ENCODE measurements at regions not wholly inside any gene's neighbourhood (a gene's known extent, or its start where the extent isn't known, plus 50 kb on each side); places are given as distances from the start of the nearest gene placed in this dataset.

DNA sequence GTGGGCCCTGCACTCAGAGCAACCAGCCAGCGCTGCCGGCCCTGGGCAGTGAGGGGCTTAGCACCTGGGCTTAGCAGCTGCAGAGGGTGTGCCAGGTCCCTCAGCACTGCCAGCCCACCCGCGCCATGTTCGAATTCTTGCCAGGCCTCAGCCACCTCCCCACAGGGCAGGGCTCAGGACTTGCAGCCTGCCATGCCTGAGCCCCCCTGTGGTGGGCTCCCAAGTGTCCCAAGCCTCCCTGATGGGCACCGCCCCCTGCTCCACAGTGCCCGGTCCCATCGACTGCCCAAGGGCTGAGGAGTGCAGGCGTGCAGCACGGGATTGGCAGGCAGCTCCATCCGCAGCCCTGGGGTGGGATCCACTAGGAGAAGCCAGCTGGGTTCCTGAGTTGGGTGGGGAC is 98.0 kb upstream of the NID2 start:
- Histone ChIP-seq H3K4me2 (ENCODE audit: insufficient read depth, low read length) (no peak overlapping the region), H3K4me3 (ENCODE audit: insufficient read depth, low read length) (no peak overlapping the region), H3K79me2 (ENCODE audit: insufficient read depth, low read length) (no peaks in the 10 kb centered on the region), H3K36me3 (ENCODE audit: insufficient read depth, low read length) (no peaks in the 10 kb centered on the region), H3K9me3 (ENCODE audit: low read depth, low read length) (no peaks in the 10 kb centered on the region), H3K27ac (ENCODE audit: low read depth, low read length) (no peak overlapping the region), H3K27me3 (ENCODE audit: insufficient read depth, low read length) (no peaks in the 10 kb centered on the region), H4K20me1 (ENCODE audit: insufficient read depth, low read length) (no peaks in the 10 kb centered on the region), H2AFZ (ENCODE audit: low read length) (no peak overlapping the region), H3K4me1 (ENCODE audit: insufficient read depth, low read length) (no peaks in the 10 kb centered on the region)
- no peak for DNase-seq (ENCODE audit: insufficient read length, low spot score, missing footprints)
- TF ChIP-seq CTCF (IDR thresholded peaks at IDR 0.05; ENCODE audit: extremely low read depth, low read depth, low read length), result no peak

DNA sequence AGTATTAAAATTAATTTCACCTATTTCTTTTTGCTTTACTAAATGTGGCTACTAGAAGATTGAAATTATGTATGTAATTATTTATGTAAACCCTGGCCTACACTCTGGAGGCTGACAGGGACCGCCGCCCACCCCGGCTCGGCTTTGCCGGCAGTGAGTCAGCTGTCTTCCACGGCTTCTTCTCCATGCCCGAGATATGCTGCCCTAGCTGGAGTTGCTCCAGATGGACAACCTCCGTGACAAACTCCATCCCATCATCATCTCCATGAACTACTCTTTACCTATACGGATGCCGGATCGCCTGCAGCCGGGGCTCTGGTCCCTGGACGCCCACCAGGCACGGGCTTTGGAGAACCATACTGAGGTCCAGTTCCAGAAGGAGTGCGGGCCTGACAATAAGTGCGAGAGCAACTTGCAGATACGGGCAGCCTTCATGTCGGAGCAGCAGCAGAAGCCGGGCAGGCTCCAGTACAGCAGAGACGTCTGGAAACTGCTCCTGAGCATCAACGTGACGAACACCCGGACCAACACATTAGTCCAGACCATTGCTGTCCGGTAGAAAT is 86.9 kb upstream of the NID2 start:
- DNase-seq (ENCODE audit: insufficient read length, low spot score, missing footprints), result no peak
- Histone ChIP-seq H3K36me3 (ENCODE audit: insufficient read depth, low read length) (no peaks in the 10 kb centered on the region), H3K4me1 (ENCODE audit: insufficient read depth, low read length) (no peaks in the 10 kb centered on the region), H4K20me1 (ENCODE audit: insufficient read depth, low read length) (no peaks in the 10 kb centered on the region), H3K4me2 (ENCODE audit: insufficient read depth, low read length) (no peak overlapping the region), H3K9me3 (ENCODE audit: low read depth, low read length) (no peaks in the 10 kb centered on the region), H3K4me3 (ENCODE audit: insufficient read depth, low read length) (no peak overlapping the region), H3K27ac (ENCODE audit: low read depth, low read length) (no peak overlapping the region), H2AFZ (ENCODE audit: low read length) (no peak overlapping the region), H3K27me3 (ENCODE audit: insufficient read depth, low read length) (peaks cover 4% of the 10 kb centered on the region), H3K79me2 (ENCODE audit: insufficient read depth, low read length) (no peaks in the 10 kb centered on the region)
- TF ChIP-seq CTCF (IDR thresholded peaks at IDR 0.05; ENCODE audit: extremely low read depth, low read depth, low read length), result no peak

- Histone ChIP-seq H4K20me1 (ENCODE audit: insufficient read depth, low read length) (no peaks in the 10 kb centered on the region), H3K4me3 (ENCODE audit: insufficient read depth, low read length) (no peak overlapping the region), H3K27ac (ENCODE audit: low read depth, low read length) (no peak overlapping the region), H3K27me3 (ENCODE audit: insufficient read depth, low read length) (peaks cover 4% of the 10 kb centered on the region), H2AFZ (ENCODE audit: low read length) (no peak overlapping the region), H3K36me3 (ENCODE audit: insufficient read depth, low read length) (no peaks in the 10 kb centered on the region), H3K79me2 (ENCODE audit: insufficient read depth, low read length) (no peaks in the 10 kb centered on the region), H3K4me1 (ENCODE audit: insufficient read depth, low read length) (no peaks in the 10 kb centered on the region), H3K4me2 (ENCODE audit: insufficient read depth, low read length) (no peak overlapping the region), H3K9me3 (ENCODE audit: low read depth, low read length) (no peaks in the 10 kb centered on the region)
- TF ChIP-seq CTCF (IDR thresholded peaks at IDR 0.05; ENCODE audit: extremely low read depth, low read depth, low read length), result no peak
- no peak for DNase-seq (ENCODE audit: insufficient read length, low spot score, missing footprints)
These were observed 86.3 kb upstream of the NID2 start for GRCh38 chr14:52154992-52155650.

GRCh38 chr14:52153939-52154338 is 85.1 kb upstream of the NID2 start:
- no peak overlapping the region for H3K27ac ChIP-seq (ENCODE audit: low read depth, low read length)
- H3K36me3 ChIP-seq (ENCODE audit: insufficient read depth, low read length), result no peaks in the 10 kb centered on the region
- no peak for DNase-seq (ENCODE audit: insufficient read length, low spot score, missing footprints)
- no peak overlapping the region for H3K4me3 ChIP-seq (ENCODE audit: insufficient read depth, low read length)
- no peak overlapping the region for H3K4me2 ChIP-seq (ENCODE audit: insufficient read depth, low read length)
- H3K79me2 ChIP-seq (ENCODE audit: insufficient read depth, low read length), result no peaks in the 10 kb centered on the region
- no peak for TF ChIP-seq CTCF (IDR thresholded peaks at IDR 0.05; ENCODE audit: extremely low read depth, low read depth, low read length)
- no peaks in the 10 kb centered on the region for H4K20me1 ChIP-seq (ENCODE audit: insufficient read depth, low read length)
- no peaks in the 10 kb centered on the region for H3K4me1 ChIP-seq (ENCODE audit: insufficient read depth, low read length)
- peaks cover 11% of the 10 kb centered on the region for H3K27me3 ChIP-seq (ENCODE audit: insufficient read depth, low read length)
- no peaks in the 10 kb centered on the region for H3K9me3 ChIP-seq (ENCODE audit: low read depth, low read length)
- no peak overlapping the region for H2AFZ ChIP-seq (ENCODE audit: low read length)

Data from osteoblast (primary cell).